Glutamatergic neuron (in vitro differentiated cells): ENCODE measurements at regions not wholly inside any gene's neighbourhood (a gene's known extent, or its start where the extent isn't known, plus 50 kb on each side); places are given as distances from the start of the nearest gene placed in this dataset.

Source experiments
- DNase-seq: peaks from one replicate; pipeline ENCODE4 v3.0.0; 2022
- H3K27ac Mint-ChIP-seq: one replicate; pipeline ENCODE4 v1.8.0; 2020; ENCODE audit warnings: mild to moderate bottlenecking, mixed read lengths, inconsistent platforms; ENCODE audit not compliant: unreplicated experiment
- H3K27me3 Mint-ChIP-seq: one replicate; pipeline ENCODE4 v1.8.0; 2020; ENCODE audit warnings: mild to moderate bottlenecking, moderate library complexity, mixed read lengths, inconsistent platforms; ENCODE audit not compliant: unreplicated experiment
- H3K36me3 Mint-ChIP-seq: one replicate; pipeline ENCODE4 v1.8.0; 2020; ENCODE audit warnings: mild to moderate bottlenecking, mixed read lengths, inconsistent platforms; ENCODE audit not compliant: unreplicated experiment
- H3K4me1 Mint-ChIP-seq: one replicate; pipeline ENCODE4 v1.8.0; 2020; ENCODE audit warnings: mild to moderate bottlenecking, low read depth, mixed read lengths, inconsistent platforms; ENCODE audit not compliant: unreplicated experiment
- H3K4me3 Mint-ChIP-seq: one replicate; pipeline ENCODE4 v1.8.0; 2020; ENCODE audit warnings: mild to moderate bottlenecking, mixed read lengths, inconsistent platforms; ENCODE audit not compliant: unreplicated experiment
- H3K9me3 Mint-ChIP-seq: one replicate; pipeline ENCODE4 v1.8.0; 2020; ENCODE audit warnings: mild to moderate bottlenecking, moderate library complexity, mixed read lengths, inconsistent platforms; ENCODE audit not compliant: unreplicated experiment
- TF ChIP-seq, protein P1 (sequence below): fragments of 200-600 bp; sonication (generic); IDR thresholded peaks from one replicate; pipeline ENCODE4 v1.5.0; 2021; ENCODE audit not compliant: partially characterized antibody, unreplicated experiment

- H3K27ac Mint-ChIP-seq: no peak overlapping the region
- peaks cover 2% of the 10 kb centered on the region for H3K27me3 Mint-ChIP-seq
- no peaks in the 10 kb centered on the region for H3K4me1 Mint-ChIP-seq
- DNase-seq: no peak
- H3K4me3 Mint-ChIP-seq: no peak overlapping the region
- no peaks in the 10 kb centered on the region for H3K9me3 Mint-ChIP-seq
- H3K36me3 Mint-ChIP-seq: no peaks in the 10 kb centered on the region
- TF ChIP-seq, protein P1, sequence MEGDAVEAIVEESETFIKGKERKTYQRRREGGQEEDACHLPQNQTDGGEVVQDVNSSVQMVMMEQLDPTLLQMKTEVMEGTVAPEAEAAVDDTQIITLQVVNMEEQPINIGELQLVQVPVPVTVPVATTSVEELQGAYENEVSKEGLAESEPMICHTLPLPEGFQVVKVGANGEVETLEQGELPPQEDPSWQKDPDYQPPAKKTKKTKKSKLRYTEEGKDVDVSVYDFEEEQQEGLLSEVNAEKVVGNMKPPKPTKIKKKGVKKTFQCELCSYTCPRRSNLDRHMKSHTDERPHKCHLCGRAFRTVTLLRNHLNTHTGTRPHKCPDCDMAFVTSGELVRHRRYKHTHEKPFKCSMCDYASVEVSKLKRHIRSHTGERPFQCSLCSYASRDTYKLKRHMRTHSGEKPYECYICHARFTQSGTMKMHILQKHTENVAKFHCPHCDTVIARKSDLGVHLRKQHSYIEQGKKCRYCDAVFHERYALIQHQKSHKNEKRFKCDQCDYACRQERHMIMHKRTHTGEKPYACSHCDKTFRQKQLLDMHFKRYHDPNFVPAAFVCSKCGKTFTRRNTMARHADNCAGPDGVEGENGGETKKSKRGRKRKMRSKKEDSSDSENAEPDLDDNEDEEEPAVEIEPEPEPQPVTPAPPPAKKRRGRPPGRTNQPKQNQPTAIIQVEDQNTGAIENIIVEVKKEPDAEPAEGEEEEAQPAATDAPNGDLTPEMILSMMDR: no peak
Measured at GRCh38 chr18:41538751-41539150, 416.3 kb upstream of the PIK3C3 start.

GRCh38 chr18:41537666-41538065 lies 417.4 kb upstream of the PIK3C3 start:
- Mint-ChIP-seq H3K27me3 (peaks cover 2% of the 10 kb centered on the region), H3K4me1 (no peaks in the 10 kb centered on the region), H3K27ac (no peak overlapping the region), H3K9me3 (no peaks in the 10 kb centered on the region), H3K36me3 (no peaks in the 10 kb centered on the region), H3K4me3 (no peak overlapping the region)
- TF ChIP-seq, protein P1: no peak
- no peak for DNase-seq

DNA sequence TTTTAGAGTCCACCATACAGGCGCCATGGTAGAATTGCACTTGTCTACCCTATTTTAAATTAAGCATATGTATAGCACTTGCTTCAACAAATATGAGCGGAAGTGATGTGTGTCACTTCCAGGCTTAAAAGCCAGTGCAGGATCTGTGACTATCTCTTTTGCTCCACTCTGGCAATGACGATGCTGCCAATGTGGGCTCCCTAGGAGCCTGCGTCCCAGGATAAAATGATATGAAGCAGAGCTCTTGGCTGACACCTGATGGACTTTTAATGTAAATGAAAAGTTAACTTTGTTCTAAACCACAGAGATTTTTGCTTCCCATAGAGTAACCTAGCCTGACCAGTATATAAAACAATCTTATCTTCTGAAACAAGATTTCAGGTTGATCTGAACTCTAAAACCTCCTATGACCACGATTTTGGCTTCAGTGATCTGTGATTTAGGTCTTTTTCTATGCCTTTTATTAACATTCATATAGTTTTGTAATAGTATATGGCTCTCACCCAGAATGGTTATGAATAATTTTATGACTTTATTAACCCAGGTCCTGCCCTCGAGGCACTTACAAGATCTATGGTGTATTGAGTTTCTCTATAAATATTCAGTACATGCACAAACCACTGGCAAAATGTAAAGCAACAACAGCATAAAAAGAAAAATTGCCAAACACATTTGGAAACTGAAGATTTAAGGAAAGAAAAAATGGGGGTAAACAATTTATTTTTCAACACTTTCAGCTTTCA lies 422.5 kb upstream of the PIK3C3 start:
- DNase-seq: no peak
- TF ChIP-seq, protein P1: no peak
- H3K9me3 Mint-ChIP-seq: no peaks in the 10 kb centered on the region
- H3K27me3 Mint-ChIP-seq: no peaks in the 10 kb centered on the region
- H3K36me3 Mint-ChIP-seq: no peaks in the 10 kb centered on the region
- H3K4me3 Mint-ChIP-seq: no peak overlapping the region
- no peaks in the 10 kb centered on the region for H3K4me1 Mint-ChIP-seq
- H3K27ac Mint-ChIP-seq: no peak overlapping the region

DNA sequence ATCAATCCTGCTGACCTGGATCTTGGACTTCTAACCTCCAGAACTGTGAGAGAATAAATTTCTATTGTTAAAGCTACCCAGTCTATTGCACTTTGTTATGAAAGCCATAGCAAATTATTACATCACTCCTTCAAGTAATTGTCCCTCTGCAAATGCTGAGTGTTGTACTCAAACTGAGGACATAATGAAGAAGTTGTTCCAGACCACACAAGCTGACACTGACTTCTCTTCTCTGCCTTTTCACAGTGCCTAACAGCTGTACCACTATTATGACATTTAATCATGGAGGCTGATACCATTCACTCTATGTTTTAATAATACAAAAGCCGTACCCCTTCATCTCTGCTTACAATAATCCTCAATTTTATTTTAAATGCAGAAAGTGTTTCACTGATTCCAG lies 424.1 kb upstream of the PIK3C3 start:
- Mint-ChIP-seq H3K27ac (no peak overlapping the region), H3K36me3 (no peaks in the 10 kb centered on the region), H3K4me3 (no peak overlapping the region), H3K9me3 (peaks cover 1% of the 10 kb centered on the region), H3K4me1 (no peaks in the 10 kb centered on the region), H3K27me3 (no peaks in the 10 kb centered on the region)
- DNase-seq: no peak
- TF ChIP-seq, protein P1: no peak

DNA sequence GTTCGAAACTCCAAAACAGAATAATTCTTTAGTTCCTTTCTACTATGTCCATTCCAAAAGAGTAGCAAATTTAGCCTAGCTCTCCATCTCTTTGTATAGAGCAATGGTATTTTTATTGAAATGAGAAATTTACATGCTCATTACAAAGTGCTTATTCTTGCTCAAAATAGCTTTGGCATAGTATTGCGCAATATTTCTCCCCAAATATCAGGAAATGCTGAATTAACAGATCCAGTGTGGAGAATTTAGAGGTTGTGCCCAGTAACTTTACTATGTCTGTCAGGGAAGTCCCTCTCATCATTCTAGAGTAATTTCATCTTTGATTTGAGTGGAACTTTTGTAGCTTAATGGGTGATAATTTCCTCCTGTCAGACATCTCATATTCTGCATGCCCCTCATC lies 425.9 kb upstream of the PIK3C3 start:
- Mint-ChIP-seq H3K27me3 (no peaks in the 10 kb centered on the region), H3K27ac (no peak overlapping the region), H3K4me3 (no peak overlapping the region), H3K9me3 (peaks cover 1% of the 10 kb centered on the region), H3K4me1 (no peaks in the 10 kb centered on the region), H3K36me3 (no peaks in the 10 kb centered on the region)
- TF ChIP-seq, protein P1: no peak
- no peak for DNase-seq
